ENCODE measurements at regions not wholly inside any gene's neighbourhood (a gene's known extent, or its start where the extent isn't known, plus 50 kb on each side); places are given as distances from the start of the nearest gene placed in this dataset.

GRCh38 chr2:42886921-42887320 lies 94.5 kb upstream of the HAAO start:
- DNase-seq, result no peak

- DNase-seq, result no peak
Measured at GRCh38 chr2:42882756-42883155, 90.4 kb upstream of the HAAO start.

DNA sequence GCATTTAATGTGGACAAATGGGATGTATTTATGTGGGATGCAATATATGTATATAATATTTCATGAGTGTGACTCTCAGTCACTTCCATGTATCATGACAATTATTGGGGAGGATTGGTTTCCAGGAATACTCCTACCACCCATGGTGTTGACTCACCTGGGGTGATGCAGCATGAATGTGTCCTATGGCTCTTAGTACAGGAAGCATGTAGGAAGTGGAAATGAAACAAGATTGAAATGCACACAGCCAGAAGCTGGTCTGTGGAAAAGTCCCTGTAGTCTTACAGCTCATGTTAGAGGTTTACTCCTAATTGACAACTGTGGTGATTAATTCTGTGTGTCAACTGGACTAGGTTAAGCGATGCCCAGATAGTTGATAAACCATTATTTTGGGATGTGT lies 89.3 kb upstream of the HAAO start:
- DNase-seq, result no peak

GRCh38 chr2:42880738-42881690 lies 88.6 kb upstream of the HAAO start:
- DNase-seq, result no peak

GRCh38 chr2:42879913-42880737 lies 87.7 kb upstream of the HAAO start:
- DNase-seq, result no peak

DNA sequence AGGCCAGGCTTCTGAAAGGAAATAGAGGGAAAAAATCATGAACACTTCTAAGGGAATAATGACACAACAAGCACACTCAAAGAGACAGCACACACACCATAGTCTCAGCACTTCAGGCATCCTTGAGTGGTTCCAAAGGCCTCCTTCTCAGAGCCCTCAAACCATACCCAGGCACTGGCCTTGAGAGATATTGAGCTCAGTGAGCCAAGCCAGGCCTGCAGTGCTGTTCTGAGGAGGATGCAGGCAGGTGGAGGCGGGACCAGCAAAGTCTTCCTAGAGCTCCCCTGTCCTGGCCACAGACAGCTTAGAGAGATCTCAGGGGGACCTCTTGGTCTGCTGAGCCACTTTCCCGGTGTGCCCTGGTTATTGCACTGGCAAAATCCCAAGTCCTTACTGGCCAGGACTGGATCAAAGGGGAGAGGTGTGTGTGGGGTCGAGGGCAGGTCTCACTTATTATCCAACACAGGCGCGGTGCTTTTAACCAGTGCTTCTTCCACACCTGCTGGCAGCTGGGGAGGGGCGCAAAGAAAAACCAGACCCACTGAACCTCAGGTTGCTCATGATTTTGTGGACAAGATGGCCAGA lies 86.8 kb upstream of the HAAO start:
- no peak for DNase-seq

GRCh38 chr2:42878581-42878980 lies 86.2 kb upstream of the HAAO start:
- no peak for DNase-seq

DNA sequence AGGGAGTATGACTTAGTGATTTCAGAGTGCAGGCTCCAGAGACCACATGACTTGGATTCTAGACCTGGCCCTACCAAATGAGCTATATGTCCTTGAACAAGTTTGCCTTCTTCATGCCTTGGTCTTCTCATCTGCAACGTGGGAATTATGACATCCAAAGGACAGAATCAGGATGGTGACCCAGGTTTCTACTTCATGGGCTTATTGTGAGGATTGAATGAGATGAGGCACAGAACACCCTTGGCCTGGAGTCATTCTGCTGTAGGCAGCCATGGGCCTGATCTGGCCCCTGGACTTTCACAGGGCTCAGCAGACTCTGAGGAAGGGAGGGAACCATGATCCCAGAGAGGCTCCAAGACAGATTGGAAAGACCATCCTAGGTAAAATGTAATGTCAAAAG lies 85.6 kb upstream of the HAAO start:
- DNase-seq, result no peak

- no peak for DNase-seq
Measured at GRCh38 chr2:42877511-42877910, 85.1 kb upstream of the HAAO start.

GRCh38 chr2:42876326-42876751 lies 84.0 kb upstream of the HAAO start:
- DNase-seq, result no peak

DNA sequence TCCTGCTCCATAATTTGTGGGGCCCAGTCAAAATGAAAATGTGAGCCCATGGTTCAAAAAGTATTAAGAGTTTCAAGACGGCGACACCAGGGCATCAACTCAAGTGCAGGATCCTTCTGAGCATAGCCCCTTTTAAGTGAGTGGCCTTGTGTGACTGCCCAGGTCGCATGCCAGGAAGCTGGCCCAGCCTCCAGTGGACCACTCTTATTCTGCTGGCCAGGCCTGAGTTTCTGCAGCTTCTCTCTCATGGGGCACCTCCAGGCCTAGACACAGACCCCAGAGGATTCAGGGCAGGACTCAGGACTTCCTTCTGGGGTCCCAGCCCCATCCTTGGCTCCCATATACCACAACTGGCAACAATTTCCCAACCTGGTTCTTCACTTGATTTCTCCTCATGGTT lies 83.5 kb upstream of the HAAO start:
- DNase-seq, result no peak

DNA sequence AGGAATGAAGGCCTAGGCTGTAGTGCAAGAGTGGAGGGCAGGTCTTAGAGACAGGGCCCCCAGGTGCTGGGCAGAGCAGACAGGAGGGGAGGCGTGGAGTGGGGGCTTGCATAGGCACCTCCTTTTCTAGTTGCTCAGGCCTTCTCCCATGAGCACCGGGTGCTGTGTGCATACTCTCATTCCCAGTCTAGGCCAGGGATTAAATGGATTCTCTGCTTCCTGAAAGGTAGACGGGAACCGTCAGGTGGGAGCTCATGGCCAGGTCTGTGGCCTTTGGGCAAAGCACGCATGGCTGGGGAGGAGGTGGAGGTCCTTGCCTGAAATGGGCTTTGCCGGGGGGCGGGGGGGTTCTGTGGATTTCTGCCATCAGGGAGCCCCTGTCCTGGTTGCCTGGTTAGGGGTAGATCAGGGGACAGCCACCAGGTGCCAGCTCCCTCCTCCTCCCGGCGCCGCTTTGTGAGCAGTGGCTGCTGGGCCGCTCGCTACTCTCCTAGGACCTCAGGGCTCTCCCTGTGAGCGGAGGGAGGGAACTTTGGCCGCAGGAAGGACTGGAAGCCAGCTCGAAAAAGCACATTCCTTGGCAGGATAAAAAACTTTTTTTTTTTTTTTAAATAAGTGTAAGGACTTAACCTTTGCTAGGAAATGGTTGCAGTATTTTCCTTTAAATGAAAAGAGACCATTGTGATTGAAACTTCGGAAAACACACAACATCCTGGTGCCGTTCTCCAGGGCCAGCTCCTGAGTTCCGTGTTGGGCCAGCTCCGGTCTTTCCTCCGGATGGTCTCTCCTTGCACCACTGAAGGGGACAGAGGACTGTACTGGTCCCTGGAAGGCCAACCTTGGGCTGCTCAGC lies 82.8 kb upstream of the HAAO start:
- no peak for DNase-seq

DNA sequence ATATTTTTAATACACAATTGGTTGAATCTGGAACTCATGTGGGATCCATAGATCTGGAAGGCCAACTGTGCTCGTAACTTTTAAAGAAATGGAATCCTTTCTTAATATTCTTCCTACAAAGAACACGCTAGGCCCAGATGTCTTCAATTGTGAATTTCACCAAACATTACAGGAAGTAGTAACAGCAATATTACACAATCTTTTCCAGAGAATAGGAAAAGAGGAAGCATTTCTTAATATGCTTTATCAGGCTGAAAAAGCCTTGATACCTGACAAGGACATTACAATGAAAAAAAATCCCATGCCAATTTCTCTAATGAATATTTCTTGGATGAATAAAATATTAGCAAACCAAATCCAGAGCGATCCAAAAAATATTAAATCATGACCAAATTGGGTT lies 80.3 kb upstream of the HAAO start:
- DNase-seq, result no peak

- DNase-seq, result no peak
Measured at GRCh38 chr2:42871372-42871771, 79.0 kb upstream of the HAAO start.

DNA sequence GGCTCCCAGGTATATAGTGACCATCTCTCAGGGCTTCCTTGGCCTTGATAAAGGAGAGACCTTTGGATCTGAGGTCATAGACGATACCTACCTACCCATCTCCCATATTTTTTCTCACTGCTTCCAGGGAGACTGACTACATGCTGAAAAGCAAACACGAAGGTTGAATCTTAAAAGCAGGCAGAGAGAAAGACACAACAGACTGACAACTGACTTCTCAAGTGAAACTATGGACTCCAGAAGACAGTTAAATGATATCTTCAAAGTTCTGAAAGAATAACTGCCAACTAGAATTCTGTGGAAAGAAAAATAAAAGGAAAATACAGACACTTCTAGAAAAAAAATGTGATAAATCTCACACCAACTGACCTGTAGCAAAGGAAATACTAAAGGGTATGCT lies 76.5 kb upstream of the HAAO start:
- no peak for DNase-seq

DNA sequence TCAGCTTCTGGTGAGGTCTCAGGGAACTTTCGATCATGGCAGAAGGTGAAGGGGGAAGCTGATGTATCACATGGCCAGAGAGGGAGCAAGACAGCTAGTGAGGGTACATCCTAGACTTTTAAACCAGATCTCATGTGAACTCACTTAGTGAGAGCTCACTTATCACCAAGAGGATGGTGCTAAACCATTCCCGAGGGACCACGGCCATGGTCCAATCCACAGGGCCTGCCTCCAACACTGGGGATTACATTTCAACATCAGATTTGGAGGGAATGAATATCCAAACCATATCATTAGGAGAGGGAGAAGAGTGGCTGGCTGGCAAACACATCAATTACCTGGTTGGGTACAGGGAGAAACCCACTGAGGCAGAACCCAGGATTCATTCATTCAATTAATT lies 75.7 kb upstream of the HAAO start:
- no peak for DNase-seq

GRCh38 chr2:42867093-42868065 lies 75.0 kb upstream of the HAAO start:
- no peak for DNase-seq

DNA sequence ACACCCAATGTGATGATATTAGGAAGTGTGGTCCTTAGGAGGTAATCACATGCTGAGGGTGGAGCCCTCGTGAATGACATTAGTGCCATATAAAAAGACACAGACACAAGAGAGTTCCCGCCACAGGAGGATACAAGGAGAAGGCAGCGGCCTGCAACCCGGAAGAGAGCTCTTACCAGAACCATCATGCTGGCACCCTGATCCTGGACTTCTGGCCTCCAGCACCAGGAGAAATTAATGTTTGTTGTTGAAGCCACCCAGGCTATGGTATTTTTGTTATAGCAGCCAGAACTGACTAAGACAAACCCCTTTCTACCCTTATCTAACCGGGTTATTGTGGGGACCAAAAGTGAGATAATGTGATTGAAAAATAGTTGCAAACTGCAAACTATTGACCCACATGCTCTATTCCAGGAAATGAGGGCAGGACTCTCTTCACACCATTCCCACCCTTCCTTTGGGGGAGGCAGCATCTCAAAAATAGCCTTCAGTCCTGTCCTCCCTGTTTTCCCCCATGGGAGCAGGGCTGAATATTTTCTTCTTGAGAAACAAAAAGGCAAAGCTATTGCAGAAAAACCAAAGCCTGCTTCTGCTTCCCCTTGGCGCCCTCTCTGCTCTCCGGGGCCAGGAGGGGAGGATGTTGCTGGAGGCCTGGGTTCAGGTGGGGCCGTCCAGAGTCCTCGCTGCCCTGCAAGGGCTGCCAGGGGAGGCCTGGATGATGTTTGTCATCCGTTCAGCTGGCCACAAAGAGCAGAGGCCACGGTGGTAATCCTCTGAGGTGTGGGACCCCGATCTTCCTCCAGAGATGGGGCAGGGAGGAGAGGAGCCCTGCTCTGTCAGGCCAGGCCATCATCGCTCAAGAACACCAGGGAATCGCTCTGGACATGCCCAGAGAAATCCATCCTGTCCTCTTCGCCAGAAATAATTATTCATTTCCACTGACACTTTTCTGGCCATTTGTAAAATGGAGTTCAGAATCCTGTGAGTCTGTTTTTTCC lies 73.8 kb upstream of the HAAO start:
- no peak for DNase-seq

DNA sequence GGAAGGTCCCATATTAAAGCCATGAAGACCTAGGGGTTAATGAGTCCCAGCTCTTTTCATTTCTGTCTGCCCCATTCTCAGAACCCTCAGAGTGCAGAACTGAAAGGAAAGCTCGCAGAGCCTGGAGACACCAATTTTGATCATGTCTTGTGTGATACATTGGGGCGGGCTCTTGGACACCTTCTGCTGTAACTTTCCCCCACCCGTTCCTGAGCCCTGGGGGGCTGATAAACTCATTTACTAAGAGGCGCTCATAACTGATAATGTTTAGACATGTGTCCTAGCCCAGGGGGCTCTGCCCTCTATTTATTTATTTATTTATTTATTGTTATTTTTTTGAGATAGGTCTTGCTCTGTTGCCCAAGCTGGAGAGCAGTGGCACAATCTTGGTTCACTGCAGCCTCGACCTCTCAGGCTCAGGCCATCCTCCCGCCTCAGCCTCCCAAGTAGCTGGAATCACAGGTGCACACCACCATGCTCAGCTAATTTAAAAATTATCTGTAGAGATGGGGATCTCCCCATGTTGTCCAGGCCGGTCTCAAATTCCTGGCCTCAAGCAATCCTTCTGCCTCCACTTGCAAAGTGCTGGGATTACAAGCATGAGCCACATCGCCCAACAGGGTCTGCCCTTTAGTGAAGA lies 72.4 kb upstream of the HAAO start:
- DNase-seq, result no peak

DNA sequence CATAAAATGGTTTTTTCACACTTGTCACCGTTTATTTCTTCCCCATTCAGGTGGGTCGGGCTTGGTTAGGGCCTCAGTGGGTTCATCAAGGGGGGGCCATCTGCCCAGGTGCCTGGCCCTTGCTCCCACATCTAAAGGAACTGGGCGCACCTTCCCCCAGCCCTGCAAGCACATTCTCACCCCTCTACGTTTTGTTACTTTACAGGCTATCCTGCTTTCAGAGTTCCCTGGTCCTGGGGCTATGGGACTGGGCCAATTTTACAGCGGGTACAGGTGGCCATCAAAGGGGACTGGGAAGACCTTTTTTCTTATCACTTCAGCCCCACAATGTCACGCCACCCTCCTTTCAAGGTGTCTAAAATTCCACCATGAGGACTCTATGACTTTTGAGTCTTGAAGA lies 71.8 kb upstream of the HAAO start:
- DNase-seq, result no peak
